Left cardiac atrium (tissue), 4 donors: ENCODE measurements at regions not wholly inside any gene's neighbourhood (a gene's known extent, or its start where the extent isn't known, plus 50 kb on each side); places are given as distances from the start of the nearest gene placed in this dataset.
"Not testable (repeated sequence)": the region's sequence is repeated elsewhere in the genome, so short reads cannot be mapped to it uniquely, and the experiment has no call there.

Experiments used
- ATAC-seq, 2 donors: fragments of 200-7000 bp; cut with Tn5 transposase; one replicate each; pipeline ENCODE4 v1.9.1; 2020; ENCODE audit warnings: mild to moderate bottlenecking in 2 of 2, moderate library complexity in 2 of 2
- DNase-seq: peaks from one replicate; pipeline ENCODE4 v3.0.0-alpha.2; 2020
- intact Hi-C, 2 donors: fragments of 100-400 bp; cut with DNase I; formaldehyde crosslinking; loops; one replicate each; pipeline versions ENCODE4 v1.14.1 to v1.15.1; 2022 to 2023
- donor health status: DM: no; HTN: yes; CAD: no.
- donor health status: DM: no; HTN: yes; CAD: no; lungs with severe emphysema.
- donor health status: DM: yes; HTN: yes; CAD: no.
- donor health status: Dilated cardiomyopathy.

GRCh38 chr10:125235093-125236069 lies 75.0 kb upstream of the CTBP2 start:
- ATAC-seq, result no peak
- intact Hi-C loops, result no loop called here
- no peak for DNase-seq

GRCh38 chr10:125234576-125234975 lies 74.2 kb upstream of the CTBP2 start:
- intact Hi-C loops, ATAC-seq, DNase-seq: not testable (repeated sequence)

GRCh38 chr10:125233726-125234125 lies 73.4 kb upstream of the CTBP2 start:
- no peak for ATAC-seq
- intact Hi-C loops, result no loop called here
- no peak for DNase-seq

GRCh38 chr10:125232841-125233240 lies 72.5 kb upstream of the CTBP2 start:
- ATAC-seq, result no peak
- intact Hi-C loops, result no loop called here
- DNase-seq, result no peak

GRCh38 chr10:125231813-125232475 lies 71.6 kb upstream of the CTBP2 start:
- DNase-seq (no peak), ATAC-seq (no peak)
- intact Hi-C loops, result no loop called here

GRCh38 chr10:125231116-125231812 lies 70.9 kb upstream of the CTBP2 start:
- DNase-seq, result no peak
- ATAC-seq, result peak; percentile 23 to 90
- intact Hi-C loops, result no loop called here

GRCh38 chr10:125230251-125230650 lies 69.9 kb upstream of the CTBP2 start:
- ATAC-seq (no peak), DNase-seq (no peak)
- intact Hi-C loops, result no loop called here

- ATAC-seq, intact Hi-C loops, DNase-seq: not testable (repeated sequence)
Observed at GRCh38 chr10:125228245-125228940, 68.0 kb upstream of the CTBP2 start.

GRCh38 chr10:125227546-125227945 lies 67.2 kb upstream of the CTBP2 start:
- intact Hi-C loops, result no loop called here
- ATAC-seq (no peak), DNase-seq (no peak)

- intact Hi-C loops, result no loop called here
- no peak for ATAC-seq
- DNase-seq, result no peak
Observed at GRCh38 chr10:125226823-125227222, 66.5 kb upstream of the CTBP2 start.

GRCh38 chr10:125226005-125226404 lies 65.6 kb upstream of the CTBP2 start:
- intact Hi-C loops, result no loop called here
- no peak for DNase-seq
- no peak for ATAC-seq

GRCh38 chr10:125225051-125225450 lies 64.7 kb upstream of the CTBP2 start:
- intact Hi-C loops, result no loop called here
- DNase-seq (no peak), ATAC-seq (no peak)

- DNase-seq, result no peak
- no peak for ATAC-seq
- intact Hi-C loops, result no loop called here
Observed at GRCh38 chr10:125222515-125223308, 62.3 kb upstream of the CTBP2 start.

- intact Hi-C loops, result no loop called here
- DNase-seq (no peak), ATAC-seq (no peak)
Observed at GRCh38 chr10:125221716-125222115, 61.4 kb upstream of the CTBP2 start.

- ATAC-seq, result no peak
- no peak for DNase-seq
- intact Hi-C loops, result no loop called here
Observed at GRCh38 chr10:125219776-125220175, 59.4 kb upstream of the CTBP2 start.

- DNase-seq (no peak), ATAC-seq (no peak)
- intact Hi-C loops, result no loop called here
Observed at GRCh38 chr10:125218967-125219366, 58.6 kb upstream of the CTBP2 start.

- no peak for DNase-seq
- intact Hi-C loops, result no loop called here
- no peak for ATAC-seq
Observed at GRCh38 chr10:125217990-125218675, 57.8 kb upstream of the CTBP2 start.

GRCh38 chr10:125216861-125217260 lies 56.5 kb upstream of the CTBP2 start:
- intact Hi-C loops, result no loop called here
- no peak for ATAC-seq
- DNase-seq, result no peak
